ENCODE measurements at regions not wholly inside any gene's neighbourhood (a gene's known extent, or its start where the extent isn't known, plus 50 kb on each side); places are given as distances from the start of the nearest gene placed in this dataset.
A peak's percentile ranks its signal among the peaks of the same experiment; 100 is the strongest.
"Not testable (repeated sequence)": the region's sequence is repeated elsewhere in the genome, so short reads cannot be mapped to it uniquely, and the experiment has no call there.

- FAIRE-seq = no peak
Observed at GRCh38 chr2:67070826-67071225, 326.3 kb upstream of the ETAA1 start.

GRCh38 chr2:67075056-67075455, 322.1 kb upstream of the ETAA1 start:
- no peak for FAIRE-seq
- DNase-seq (ENCODE audit: insufficient read length, low spot score) = no peak

More at GRCh38 chr2:67070826-67071225, 326.3 kb upstream of the ETAA1 start:
- no peak for DNase-seq (ENCODE audit: insufficient read length, low spot score)

GRCh38 chr2:67075530-67076238, 321.4 kb upstream of the ETAA1 start:
- DNase-seq (ENCODE audit: insufficient read length, low spot score) (no peak), FAIRE-seq (no peak)

- FAIRE-seq = no peak
- DNase-seq (ENCODE audit: insufficient read length, low spot score) = no peak
Observed at GRCh38 chr2:67076239-67076624, 320.9 kb upstream of the ETAA1 start.

GRCh38 chr2:67079729-67080128, 317.4 kb upstream of the ETAA1 start:
- FAIRE-seq (no peak), DNase-seq (ENCODE audit: insufficient read length, low spot score) (no peak)

- DNase-seq (ENCODE audit: insufficient read length, low spot score) (no peak), FAIRE-seq (no peak)
Observed at GRCh38 chr2:67082813-67083212, 314.3 kb upstream of the ETAA1 start.

GRCh38 chr2:67083951-67084350, 313.2 kb upstream of the ETAA1 start:
- FAIRE-seq (no peak), DNase-seq (ENCODE audit: insufficient read length, low spot score) (no peak)

- DNase-seq (ENCODE audit: insufficient read length, low spot score) = no peak
- FAIRE-seq = no peak
Observed at GRCh38 chr2:67085146-67085545, 312.0 kb upstream of the ETAA1 start.

- DNase-seq (ENCODE audit: insufficient read length, low spot score) (no peak), FAIRE-seq (no peak)
Observed at GRCh38 chr2:67091681-67092080, 305.5 kb upstream of the ETAA1 start.

- FAIRE-seq = no peak
Observed at GRCh38 chr2:67095121-67095520, 302.0 kb upstream of the ETAA1 start.

GRCh38 chr2:67096886-67097285, 300.2 kb upstream of the ETAA1 start:
- DNase-seq (ENCODE audit: insufficient read length, low spot score) = no peak
- no peak for FAIRE-seq

More at GRCh38 chr2:67095121-67095520, 302.0 kb upstream of the ETAA1 start:
- DNase-seq (ENCODE audit: insufficient read length, low spot score) = no peak

GRCh38 chr2:67103157-67103556, 294.0 kb upstream of the ETAA1 start:
- FAIRE-seq (no peak), DNase-seq (ENCODE audit: insufficient read length, low spot score) (no peak)

- FAIRE-seq (no peak), DNase-seq (ENCODE audit: insufficient read length, low spot score) (no peak)
Observed at GRCh38 chr2:67108231-67108630, 288.9 kb upstream of the ETAA1 start.

GRCh38 chr2:67124531-67124930, 272.6 kb upstream of the ETAA1 start:
- DNase-seq (ENCODE audit: insufficient read length, low spot score) = no peak
- no peak for FAIRE-seq

GRCh38 chr2:67130531-67131256, 266.4 kb upstream of the ETAA1 start:
- FAIRE-seq (no peak), DNase-seq (ENCODE audit: insufficient read length, low spot score) (peak; percentile 3)

- DNase-seq (ENCODE audit: insufficient read length, low spot score) (no peak), FAIRE-seq (no peak)
Observed at GRCh38 chr2:67131257-67131609, 265.9 kb upstream of the ETAA1 start.

GRCh38 chr2:67132441-67132940, 264.6 kb upstream of the ETAA1 start:
- DNase-seq (ENCODE audit: insufficient read length, low spot score); FAIRE-seq: not testable (repeated sequence)

GRCh38 chr2:67135208-67135607, 261.9 kb upstream of the ETAA1 start:
- FAIRE-seq = no peak
- no peak for DNase-seq (ENCODE audit: insufficient read length, low spot score)

- DNase-seq (ENCODE audit: insufficient read length, low spot score) = no peak
- no peak for FAIRE-seq
Observed at GRCh38 chr2:67137699-67138098, 259.4 kb upstream of the ETAA1 start.

GRCh38 chr2:67142071-67142470, 255.1 kb upstream of the ETAA1 start:
- FAIRE-seq (no peak), DNase-seq (ENCODE audit: insufficient read length, low spot score) (no peak)

GRCh38 chr2:67142741-67143140, 254.4 kb upstream of the ETAA1 start:
- FAIRE-seq (no peak), DNase-seq (ENCODE audit: insufficient read length, low spot score) (no peak)

GRCh38 chr2:67145851-67146250, 251.3 kb upstream of the ETAA1 start:
- FAIRE-seq (no peak), DNase-seq (ENCODE audit: insufficient read length, low spot score) (no peak)
